ENCODE measurements at regions not wholly inside any gene's neighbourhood (a gene's known extent, or its start where the extent isn't known, plus 50 kb on each side); places are given as distances from the start of the nearest gene placed in this dataset.

DNA sequence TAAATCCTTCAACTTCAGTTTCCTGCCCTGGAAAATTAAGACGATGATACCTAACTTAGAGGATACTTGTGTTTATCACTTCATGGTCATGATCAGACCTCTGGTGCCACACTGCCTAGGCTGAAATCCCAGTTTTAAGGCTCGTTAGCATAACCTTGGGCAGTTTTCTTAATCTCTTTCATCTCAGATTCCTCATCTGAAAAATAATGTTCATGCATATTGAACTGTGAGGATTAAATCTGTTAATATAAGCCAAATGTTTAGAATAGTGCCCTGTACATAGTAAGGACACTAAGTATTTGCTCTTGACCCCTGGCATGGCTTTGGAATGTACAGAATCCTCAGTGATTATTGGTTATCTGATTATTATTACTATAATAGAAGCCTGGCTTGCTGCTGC lies 79.7 kb downstream of the OGFRL1 start:
- no peak for TF ChIP-seq RAD21 (IDR thresholded peaks at IDR 0.05; ENCODE audit: low read depth)
- TF ChIP-seq SRF (IDR thresholded peaks at IDR 0.05; ENCODE audit: low read depth) = no peak
- TF ChIP-seq ZNF274 (IDR thresholded peaks at IDR 0.05; ENCODE audit: low read depth, low read length) = no peak
- TF ChIP-seq ZFX (IDR thresholded peaks at IDR 0.05) = no peak
- no peak for TF ChIP-seq YY1 (IDR thresholded peaks at IDR 0.05; ENCODE audit: extremely low read depth, insufficient replicate concordance, low read depth, low read length)
- TF ChIP-seq, protein P1, sequence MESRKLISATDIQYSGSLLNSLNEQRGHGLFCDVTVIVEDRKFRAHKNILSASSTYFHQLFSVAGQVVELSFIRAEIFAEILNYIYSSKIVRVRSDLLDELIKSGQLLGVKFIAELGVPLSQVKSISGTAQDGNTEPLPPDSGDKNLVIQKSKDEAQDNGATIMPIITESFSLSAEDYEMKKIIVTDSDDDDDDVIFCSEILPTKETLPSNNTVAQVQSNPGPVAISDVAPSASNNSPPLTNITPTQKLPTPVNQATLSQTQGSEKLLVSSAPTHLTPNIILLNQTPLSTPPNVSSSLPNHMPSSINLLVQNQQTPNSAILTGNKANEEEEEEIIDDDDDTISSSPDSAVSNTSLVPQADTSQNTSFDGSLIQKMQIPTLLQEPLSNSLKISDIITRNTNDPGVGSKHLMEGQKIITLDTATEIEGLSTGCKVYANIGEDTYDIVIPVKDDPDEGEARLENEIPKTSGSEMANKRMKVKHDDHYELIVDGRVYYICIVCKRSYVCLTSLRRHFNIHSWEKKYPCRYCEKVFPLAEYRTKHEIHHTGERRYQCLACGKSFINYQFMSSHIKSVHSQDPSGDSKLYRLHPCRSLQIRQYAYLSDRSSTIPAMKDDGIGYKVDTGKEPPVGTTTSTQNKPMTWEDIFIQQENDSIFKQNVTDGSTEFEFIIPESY (IDR thresholded peaks at IDR 0.05; ENCODE audit: extremely low read depth, insufficient replicate concordance, low read length) = no peak
- no peak for TF ChIP-seq EGR1 (IDR thresholded peaks at IDR 0.05; ENCODE audit: low read depth)
- TF ChIP-seq REST (IDR thresholded peaks at IDR 0.05; ENCODE audit: low read depth) = no peak
- TF ChIP-seq MAX (IDR thresholded peaks at IDR 0.05) = no peak
- no peak for TF ChIP-seq POLR2AphosphoS5 (IDR thresholded peaks at IDR 0.05; ENCODE audit: low read depth, low read length)
- TF ChIP-seq FOSL1 (IDR thresholded peaks at IDR 0.05; ENCODE audit: low read depth) = no peak
- no peak for TF ChIP-seq CBX3 (IDR thresholded peaks at IDR 0.05; ENCODE audit: low read depth)
- no peak for TF ChIP-seq SP1 (IDR thresholded peaks at IDR 0.05; ENCODE audit: low read depth)
- TF ChIP-seq SIN3A (IDR thresholded peaks at IDR 0.05; ENCODE audit: low read depth) = no peak
- TF ChIP-seq JUND (IDR thresholded peaks at IDR 0.05) = no peak
- TF ChIP-seq ELF1 (IDR thresholded peaks at IDR 0.05; ENCODE audit: borderline replicate concordance, low read depth) = no peak
- TF ChIP-seq, protein P2, sequence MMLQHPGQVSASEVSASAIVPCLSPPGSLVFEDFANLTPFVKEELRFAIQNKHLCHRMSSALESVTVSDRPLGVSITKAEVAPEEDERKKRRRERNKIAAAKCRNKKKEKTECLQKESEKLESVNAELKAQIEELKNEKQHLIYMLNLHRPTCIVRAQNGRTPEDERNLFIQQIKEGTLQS (IDR thresholded peaks at IDR 0.05) = no peak
- TF ChIP-seq CEBPB (IDR thresholded peaks at IDR 0.05; ENCODE audit: low read depth) = no peak
- Histone ChIP-seq H3K9ac (ENCODE audit: low read length) (no peak overlapping the region), H3K9me3 (ENCODE audit: control insufficient read depth in 1 of 2, insufficient read depth in 1 of 2, low read depth in 1 of 2, low read length in 2 of 2) (no peaks in the 10 kb centered on the region), H3K4me3 (replicated peaks in 1 of 2; ENCODE audit: low read depth in 1 of 2, low read length in 2 of 2) (no peak overlapping the region), H3K4me2 (ENCODE audit: low read length) (no peak overlapping the region), H3K27me3 (ENCODE audit: insufficient read depth, low read length) (no peaks in the 10 kb centered on the region), H3K36me3 (ENCODE audit: control insufficient read depth in 1 of 2, insufficient read depth in 2 of 2, low read length in 2 of 2) (no peaks in the 10 kb centered on the region), H3K27ac (ENCODE audit: low read depth, low read length) (no peak overlapping the region), H4K20me1 (ENCODE audit: insufficient read depth) (no peaks in the 10 kb centered on the region), H3K4me1 (ENCODE audit: control insufficient read depth in 1 of 2, insufficient read depth in 2 of 2, low read length in 2 of 2) (peaks cover 2 to 6% of the 10 kb centered on the region in 2 experiments; a peak in 1 of 4 replicates), H3K79me2 (ENCODE audit: insufficient read depth, low read length) (no peaks in the 10 kb centered on the region), H3K9me2 (ENCODE audit: insufficient read depth) (no peaks in the 10 kb centered on the region; the same call in 1 of the 2 replicates), H2AFZ (ENCODE audit: low read depth, low read length, poor library complexity, severe bottlenecking) (no peak overlapping the region)
- RAD21 ChIA-PET (ENCODE audit: low non-redundant PET in 1 of 2, low total read pairs in 2 of 2, uncharacterized antibody in 2 of 2, unreplicated experiment in 2 of 2) = no interaction called here
- intact Hi-C loops (cut with micrococcal nuclease) = no loop called here
- BruUV-seq (replicated peaks) = no TSS peak
- ATAC-seq (no peak), DNase-seq (ENCODE audit: low read depth, low spot score) (no peak)
- POLR2A ChIA-PET = no interaction called here
- CTCF ChIA-PET = no interaction called here

Data from HCT116 (cell line).